Hematopoietic multipotent progenitor cell treated with erythropoietin and hydrocortisone succinate and interleukin-3 and kit ligand, for 6 days (in vitro differentiated cells): ENCODE measurements at regions not wholly inside any gene's neighbourhood (a gene's known extent, or its start where the extent isn't known, plus 50 kb on each side); places are given as distances from the start of the nearest gene placed in this dataset.

Experiments
- DNase-seq: peaks from one replicate; pipeline ENCODE4 v3.0.0-alpha.2; 2015

- DNase-seq: no peak
Measured at GRCh38 chr4:67220861-67221260, 324.4 kb downstream of the CENPC start.

GRCh38 chr4:67218883-67219282 is 326.4 kb downstream of the CENPC start:
- DNase-seq: no peak

- DNase-seq: no peak
Measured at GRCh38 chr4:67207941-67208441, 337.3 kb downstream of the CENPC start.

GRCh38 chr4:67204441-67204840 is 340.9 kb downstream of the CENPC start:
- DNase-seq: peak; percentile 26

GRCh38 chr4:67201334-67201733 is 344.0 kb downstream of the CENPC start:
- no peak for DNase-seq

- peak; percentile 44 for DNase-seq
Measured at GRCh38 chr4:67198727-67199126, 346.6 kb downstream of the CENPC start.

GRCh38 chr4:67167849-67168248 is 377.5 kb downstream of the CENPC start:
- DNase-seq: no peak

- DNase-seq: no peak
Measured at GRCh38 chr4:67162690-67163089, 382.6 kb downstream of the CENPC start.

GRCh38 chr4:67161311-67161710 is 384.0 kb downstream of the CENPC start:
- no peak for DNase-seq

GRCh38 chr4:67160394-67160793 is 384.9 kb downstream of the CENPC start:
- DNase-seq: peak; percentile 57

- DNase-seq: no peak
Measured at GRCh38 chr4:67158666-67159065, 386.6 kb downstream of the CENPC start.

- DNase-seq: no peak
Measured at GRCh38 chr4:67152976-67153375, 392.3 kb downstream of the CENPC start.

GRCh38 chr4:67151376-67152343 is 393.6 kb downstream of the CENPC start:
- no peak for DNase-seq

GRCh38 chr4:67141586-67141985 is 403.7 kb downstream of the CENPC start:
- no peak for DNase-seq

- DNase-seq: no peak
Measured at GRCh38 chr4:67134616-67135015, 410.7 kb downstream of the CENPC start.

- no peak for DNase-seq
Measured at GRCh38 chr4:67133162-67133561, 412.1 kb downstream of the CENPC start.

GRCh38 chr4:67131224-67131623 is 414.1 kb downstream of the CENPC start:
- no peak for DNase-seq

- DNase-seq: no peak
Measured at GRCh38 chr4:67130411-67130810, 414.9 kb downstream of the CENPC start.

GRCh38 chr4:67126570-67126969 is 418.7 kb downstream of the CENPC start:
- DNase-seq: no peak

- no peak for DNase-seq
Measured at GRCh38 chr4:67125636-67126514, 419.4 kb downstream of the CENPC start.

GRCh38 chr4:67124716-67125115 is 420.6 kb downstream of the CENPC start:
- no peak for DNase-seq

- DNase-seq: peak; percentile 32
Measured at GRCh38 chr4:67122029-67122428, 423.3 kb downstream of the CENPC start.

GRCh38 chr4:67120369-67120768 is 424.9 kb downstream of the CENPC start:
- no peak for DNase-seq

- DNase-seq: no peak
Measured at GRCh38 chr4:67109276-67109675, 436.0 kb downstream of the CENPC start.
